GM12892 (cell line): ENCODE measurements at regions not wholly inside any gene's neighbourhood (a gene's known extent, or its start where the extent isn't known, plus 50 kb on each side); places are given as distances from the start of the nearest gene placed in this dataset.

ENCODE experiments used
- POLR2A ChIP-seq: IDR thresholded peaks from 2 replicates; pipeline ENCODE4 v1.6.1; 2011; ENCODE audit warnings: low read depth, low read length, control low read depth
- POLR2AphosphoS5 ChIP-seq: IDR thresholded peaks from 2 replicates; pipeline ENCODE4 v1.6.1; 2011; ENCODE audit warnings: low read depth, low read length, control low read depth
- TAF1 ChIP-seq: IDR thresholded peaks from 2 replicates; pipeline ENCODE4 v1.6.1; 2011; ENCODE audit warnings: low read depth, mild to moderate bottlenecking, control low read depth, low read length, borderline replicate concordance

DNA sequence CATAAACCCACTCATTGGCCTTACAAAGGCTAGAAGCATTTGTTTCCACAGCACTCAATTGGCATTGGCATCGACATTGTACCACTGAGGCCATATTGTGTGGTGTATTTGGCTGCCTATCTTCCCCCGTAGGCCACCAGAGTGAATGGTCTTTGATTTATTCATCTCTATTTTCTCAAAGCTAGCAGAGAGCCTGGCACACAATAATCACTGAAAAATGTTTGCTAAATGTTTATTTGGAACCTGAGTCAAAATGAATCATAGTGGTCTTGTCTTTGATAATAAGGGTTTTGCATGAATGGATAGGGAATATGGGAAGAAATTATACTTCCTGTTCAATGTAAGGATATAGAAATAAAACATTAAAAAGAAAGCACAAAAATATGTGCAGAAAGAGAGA is 107.3 kb upstream of the SLC8A1 start:
- TF ChIP-seq TAF1 (no peak), POLR2A (no peak), POLR2AphosphoS5 (no peak)
